ENCODE measurements at regions not wholly inside any gene's neighbourhood (a gene's known extent, or its start where the extent isn't known, plus 50 kb on each side); places are given as distances from the start of the nearest gene placed in this dataset.

DNA sequence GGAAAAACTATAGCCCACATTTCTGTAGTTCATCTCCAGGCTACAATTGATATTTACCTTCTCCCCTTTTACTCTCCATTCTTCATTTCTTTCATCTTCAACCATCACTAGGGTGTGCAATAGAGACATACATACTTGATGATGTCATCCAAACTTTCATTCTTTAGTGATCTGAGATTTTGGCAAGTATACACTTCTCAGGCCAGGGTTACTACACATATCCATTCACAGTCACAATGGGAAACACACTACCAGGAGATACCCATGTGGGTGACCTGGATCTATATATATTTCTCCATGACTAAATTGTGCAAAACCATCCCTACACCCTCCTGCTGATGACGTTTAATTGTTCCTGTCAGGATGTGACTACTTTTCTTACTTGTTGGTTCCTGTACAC is 769.5 kb upstream of the DPPA4 start:
- TF ChIP-seq, protein P1, sequence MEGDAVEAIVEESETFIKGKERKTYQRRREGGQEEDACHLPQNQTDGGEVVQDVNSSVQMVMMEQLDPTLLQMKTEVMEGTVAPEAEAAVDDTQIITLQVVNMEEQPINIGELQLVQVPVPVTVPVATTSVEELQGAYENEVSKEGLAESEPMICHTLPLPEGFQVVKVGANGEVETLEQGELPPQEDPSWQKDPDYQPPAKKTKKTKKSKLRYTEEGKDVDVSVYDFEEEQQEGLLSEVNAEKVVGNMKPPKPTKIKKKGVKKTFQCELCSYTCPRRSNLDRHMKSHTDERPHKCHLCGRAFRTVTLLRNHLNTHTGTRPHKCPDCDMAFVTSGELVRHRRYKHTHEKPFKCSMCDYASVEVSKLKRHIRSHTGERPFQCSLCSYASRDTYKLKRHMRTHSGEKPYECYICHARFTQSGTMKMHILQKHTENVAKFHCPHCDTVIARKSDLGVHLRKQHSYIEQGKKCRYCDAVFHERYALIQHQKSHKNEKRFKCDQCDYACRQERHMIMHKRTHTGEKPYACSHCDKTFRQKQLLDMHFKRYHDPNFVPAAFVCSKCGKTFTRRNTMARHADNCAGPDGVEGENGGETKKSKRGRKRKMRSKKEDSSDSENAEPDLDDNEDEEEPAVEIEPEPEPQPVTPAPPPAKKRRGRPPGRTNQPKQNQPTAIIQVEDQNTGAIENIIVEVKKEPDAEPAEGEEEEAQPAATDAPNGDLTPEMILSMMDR (IDR thresholded peaks at IDR 0.05): no peak
- TF ChIP-seq POLR2A (IDR thresholded peaks at IDR 0.05) (no peak), EP300 (IDR thresholded peaks at IDR 0.05) (no peak), POLR2AphosphoS5 (IDR thresholded peaks at IDR 0.05) (no peak)
